Sciatic nerve (tissue), 2 donors: ENCODE measurements at regions not wholly inside any gene's neighbourhood (a gene's known extent, or its start where the extent isn't known, plus 50 kb on each side); places are given as distances from the start of the nearest gene placed in this dataset.

Source experiments
- ATAC-seq: fragments of 200-7000 bp; cut with Tn5 transposase; one replicate; pipeline ENCODE4 v1.9.1; 2020; ENCODE audit warnings: mild to moderate bottlenecking, moderate library complexity
- DNase-seq: peaks from one replicate; pipeline ENCODE4 v3.0.0-alpha.2; 2020; ENCODE audit warnings: low spot score
- intact Hi-C: fragments of 100-400 bp; cut with DNase I; formaldehyde crosslinking; loops from one replicate; pipeline ENCODE4 v1.14.2; 2022
- donor health status: DM: no; HTN: no; CAD: no.
- donor health status: DM: no; HTN: no; CAD: no.

GRCh38 chr9:120066315-120066714 lies 513.7 kb downstream of the CDK5RAP2 start:
- intact Hi-C loops: no loop called here
- ATAC-seq (no peak), DNase-seq (no peak)

GRCh38 chr9:120065151-120065550 lies 514.8 kb downstream of the CDK5RAP2 start:
- intact Hi-C loops: no loop called here
- ATAC-seq: no peak
- no peak for DNase-seq

GRCh38 chr9:120045011-120045410 lies 535.0 kb downstream of the CDK5RAP2 start:
- intact Hi-C loops: no loop called here
- ATAC-seq: no peak
- DNase-seq: no peak

- intact Hi-C loops: no loop called here
- no peak for ATAC-seq
Observed at GRCh38 chr9:120043448-120043847, 536.5 kb downstream of the CDK5RAP2 start.

GRCh38 chr9:120040896-120041295 lies 539.1 kb downstream of the CDK5RAP2 start:
- no peak for DNase-seq
- intact Hi-C loops: no loop called here
- ATAC-seq: no peak

More at GRCh38 chr9:120043448-120043847, 536.5 kb downstream of the CDK5RAP2 start:
- no peak for DNase-seq

GRCh38 chr9:120038342-120038741 lies 541.6 kb downstream of the CDK5RAP2 start:
- DNase-seq (no peak), ATAC-seq (no peak)
- intact Hi-C loops: no loop called here

GRCh38 chr9:120032639-120033038 lies 547.3 kb downstream of the CDK5RAP2 start:
- ATAC-seq (no peak), DNase-seq (no peak)
- intact Hi-C loops: no loop called here

- no peak for ATAC-seq
- DNase-seq: no peak
- intact Hi-C loops: no loop called here
Observed at GRCh38 chr9:120030847-120031246, 549.1 kb downstream of the CDK5RAP2 start.

- DNase-seq: no peak
- ATAC-seq: no peak
- intact Hi-C loops: no loop called here
Observed at GRCh38 chr9:120018550-120018949, 561.4 kb downstream of the CDK5RAP2 start.

GRCh38 chr9:120018037-120018436 lies 561.9 kb downstream of the CDK5RAP2 start:
- DNase-seq: no peak
- intact Hi-C loops: no loop called here
- no peak for ATAC-seq

GRCh38 chr9:120016231-120016630 lies 563.7 kb downstream of the CDK5RAP2 start:
- no peak for ATAC-seq
- intact Hi-C loops: no loop called here
- no peak for DNase-seq

- intact Hi-C loops: no loop called here
- ATAC-seq: no peak
- no peak for DNase-seq
Observed at GRCh38 chr9:120014796-120015195, 565.2 kb downstream of the CDK5RAP2 start.

GRCh38 chr9:120009856-120010255 lies 570.1 kb downstream of the CDK5RAP2 start:
- DNase-seq: no peak
- intact Hi-C loops: no loop called here
- no peak for ATAC-seq

- intact Hi-C loops: no loop called here
- no peak for ATAC-seq
Observed at GRCh38 chr9:120001536-120001935, 578.4 kb downstream of the CDK5RAP2 start.

GRCh38 chr9:119998614-119999013 lies 581.4 kb downstream of the CDK5RAP2 start:
- no peak for DNase-seq
- intact Hi-C loops: no loop called here
- no peak for ATAC-seq

More at GRCh38 chr9:120001536-120001935, 578.4 kb downstream of the CDK5RAP2 start:
- DNase-seq: no peak

GRCh38 chr9:119991797-119992196 lies 588.2 kb downstream of the CDK5RAP2 start:
- intact Hi-C loops: no loop called here
- DNase-seq (no peak), ATAC-seq (no peak)

- no peak for ATAC-seq
- intact Hi-C loops: no loop called here
Observed at GRCh38 chr9:119986713-119987112, 593.3 kb downstream of the CDK5RAP2 start.

GRCh38 chr9:119986205-119986604 lies 593.8 kb downstream of the CDK5RAP2 start:
- intact Hi-C loops: no loop called here
- DNase-seq: no peak
- no peak for ATAC-seq

More at GRCh38 chr9:119986713-119987112, 593.3 kb downstream of the CDK5RAP2 start:
- no peak for DNase-seq

GRCh38 chr9:119974026-119974425 lies 604.8 kb upstream of the BRINP1 start:
- intact Hi-C loops: no loop called here
- DNase-seq (no peak), ATAC-seq (no peak)

- DNase-seq: peak; percentile 84
- ATAC-seq: peak; percentile 84
- intact Hi-C loops: no loop called here
Observed at GRCh38 chr9:119968836-119969707, 599.8 kb upstream of the BRINP1 start.
